GM23338 (cell line): ENCODE measurements at regions not wholly inside any gene's neighbourhood (a gene's known extent, or its start where the extent isn't known, plus 50 kb on each side); places are given as distances from the start of the nearest gene placed in this dataset.

ENCODE experiments used
- ATAC-seq: fragments of 200-7000 bp; cut with Tn5 transposase; 3 replicates; pipeline ENCODE4 v1.9.1; 2020
- DNase-seq: peaks from one replicate; pipeline ENCODE4 v3.0.0-alpha.2; 2015; ENCODE audit warnings: low spot score
- H2AFZ ChIP-seq: fragments of 200-600 bp; sonication (generic); 2 replicates; pipeline ENCODE4 v1.8.0; 2016; ENCODE audit warnings: antibody characterized with exemption, mild to moderate bottlenecking, moderate library complexity
- H3F3A ChIP-seq: fragments of 200-600 bp; sonication (generic); replicated peaks from 2 replicates; pipeline ENCODE4 v1.8.0; 2017; ENCODE audit warnings: antibody characterized with exemption, mixed run types, low read depth
- H3K27ac ChIP-seq: fragments of 200-600 bp; sonication (generic); 2 replicates; pipeline ENCODE4 v1.6.1; 2016; ENCODE audit warnings: low read depth
- H3K27me3 ChIP-seq: fragments of 200-600 bp; sonication (generic); 2 replicates; pipeline ENCODE4 v1.8.0; 2016; ENCODE audit warnings: mild to moderate bottlenecking, mixed run types, moderate library complexity; ENCODE audit not compliant: insufficient read depth
- H3K36me3 ChIP-seq: fragments of 200-600 bp; sonication (generic); 2 replicates; pipeline ENCODE4 v1.8.0; 2016; ENCODE audit warnings: mild to moderate bottlenecking; ENCODE audit not compliant: insufficient read depth
- H3K4me1 ChIP-seq: fragments of 200-600 bp; sonication (generic); 2 replicates; pipeline ENCODE4 v1.8.0; 2016; ENCODE audit warnings: mild to moderate bottlenecking, moderate library complexity; ENCODE audit not compliant: insufficient read depth
- H3K4me2 ChIP-seq: fragments of 200-600 bp; sonication (generic); 2 replicates; pipeline ENCODE4 v1.7.1; 2017; ENCODE audit warnings: mixed run types
- H3K4me3 ChIP-seq: fragments of 200-600 bp; sonication (generic); 2 replicates; pipeline ENCODE4 v1.6.1; 2016; ENCODE audit warnings: mixed run types
- H3K79me2 ChIP-seq: fragments of 200-600 bp; sonication (generic); replicated peaks from 2 replicates; pipeline ENCODE4 v1.8.0; 2017; ENCODE audit warnings: mild to moderate bottlenecking; ENCODE audit not compliant: insufficient read depth
- H3K9me2 ChIP-seq: fragments of 200-600 bp; sonication (generic); 2 replicates; pipeline ENCODE4 v1.8.0; 2017; ENCODE audit not compliant: insufficient read depth
- H4K20me1 ChIP-seq: fragments of 200-600 bp; sonication (generic); replicated peaks from 2 replicates; pipeline ENCODE4 v1.8.0; 2017; ENCODE audit warnings: mild to moderate bottlenecking; ENCODE audit not compliant: insufficient read depth
- H3K27ac Mint-ChIP-seq: 2 replicates; pipeline ENCODE4 v1.8.0; 2020; ENCODE audit warnings: inconsistent platforms, mild to moderate bottlenecking, moderate library complexity, mixed read lengths
- H3K27me3 Mint-ChIP-seq: 3 replicates; pipeline ENCODE4 v1.8.0; 2022; ENCODE audit warnings: low read depth, mild to moderate bottlenecking, moderate library complexity, mixed read lengths, inconsistent platforms; ENCODE audit not compliant: insufficient read depth, poor library complexity
- H3K36me3 Mint-ChIP-seq: 3 replicates; pipeline ENCODE4 v1.8.0; 2021; ENCODE audit warnings: low read depth, mild to moderate bottlenecking, inconsistent platforms, moderate library complexity, mixed read lengths
- H3K4me1 Mint-ChIP-seq: 3 replicates; pipeline ENCODE4 v1.8.0; 2020; ENCODE audit warnings: mild to moderate bottlenecking, inconsistent platforms, mixed read lengths
- H3K4me3 Mint-ChIP-seq: 3 replicates; pipeline ENCODE4 v1.8.0; 2021; ENCODE audit warnings: moderate library complexity, mild to moderate bottlenecking, inconsistent platforms, mixed read lengths
- H3K9me3 Mint-ChIP-seq: 3 replicates; pipeline ENCODE4 v1.8.0; 2020; ENCODE audit warnings: moderate library complexity, mild to moderate bottlenecking, inconsistent platforms, mixed read lengths
- CTCF ChIP-seq, 2 experiments: fragments of 200-600 bp in 1 of 2; sonication (generic) in 1 of 2; conservative IDR thresholded peaks; 2 replicates each; pipeline versions ENCODE4 v1.5.1 to v1.6.1; 2016 to 2017; ENCODE audit warnings: antibody characterized with exemption in 2 of 2, low read depth in 2 of 2, mild to moderate bottlenecking in 2 of 2, moderate library complexity in 1 of 2
- EZH2 ChIP-seq: fragments of 200-600 bp; sonication (generic); IDR thresholded peaks from one replicate; pipeline ENCODE4 v1.8.0; 2017; ENCODE audit warnings: antibody characterized with exemption, mild to moderate bottlenecking, low read depth; ENCODE audit not compliant: unreplicated experiment
- JUNB ChIP-seq: IDR thresholded peaks from one replicate; pipeline ENCODE4 v1.6.1; 2016; ENCODE audit warnings: antibody characterized with exemption; ENCODE audit not compliant: unreplicated experiment
- REST ChIP-seq: IDR thresholded peaks from one replicate; pipeline ENCODE4 v1.6.1; 2018; ENCODE audit warnings: antibody characterized with exemption; ENCODE audit not compliant: unreplicated experiment
- ZNF462 ChIP-seq: fragments of 250-450 bp; sonication (Bioruptor Pico); IDR thresholded peaks from 2 replicates; pipeline ENCODE4 v1.5.0; 2020; ENCODE audit warnings: mild to moderate bottlenecking, moderate library complexity

GRCh38 chr10:4633186-4633585 is 192.8 kb upstream of the AKR1E2 start:
- H3K4me1 ChIP-seq = no peaks in the 10 kb centered on the region
- Mint-ChIP-seq H3K27ac (no peak overlapping the region; the same call in 1 of the 2 replicates), H3K4me3 (no peak overlapping the region), H3K36me3 (no peaks in the 10 kb centered on the region), H3K27me3 (peaks cover 3% of the 10 kb centered on the region), H3K9me3 (no peaks in the 10 kb centered on the region), H3K4me1 (peaks cover 13% of the 10 kb centered on the region; the same call in 2 of the 3 replicates)
- H3K36me3 ChIP-seq = no peaks in the 10 kb centered on the region
- peak overlapping the region; percentile 96; the same call in 1 of the 2 replicates for H2AFZ ChIP-seq
- peaks cover 22% of the 10 kb centered on the region; the same call in 1 of the 2 replicates for H3K9me2 ChIP-seq
- H3K27me3 ChIP-seq = no peaks in the 10 kb centered on the region
- no peak overlapping the region for H3K4me2 ChIP-seq
- ATAC-seq (no peak), DNase-seq (no peak)
- no peaks in the 10 kb centered on the region for H4K20me1 ChIP-seq
- H3K4me3 ChIP-seq = no peak overlapping the region
- H3K27ac ChIP-seq = no peak overlapping the region
- TF ChIP-seq CTCF (conservative IDR thresholded peaks at IDR 0.05; ENCODE audit: low read depth in 2 of 2) = no peak
- no peaks in the 10 kb centered on the region for H3F3A ChIP-seq
- H3K79me2 ChIP-seq = no peaks in the 10 kb centered on the region

- peaks cover 3% of the 10 kb centered on the region for H3K27me3 Mint-ChIP-seq
- no peaks in the 10 kb centered on the region for H4K20me1 ChIP-seq
- H3K9me3 Mint-ChIP-seq = peaks cover under 1% of the 10 kb centered on the region; the same call in 1 of the 3 replicates
- H3K27ac Mint-ChIP-seq = no peak overlapping the region
- no peaks in the 10 kb centered on the region for H3K36me3 Mint-ChIP-seq
- TF ChIP-seq JUNB (no peak), ZNF462 (no peak), EZH2 (no peak), REST (no peak)
- DNase-seq = no peak
- peak; percentile 50 for ATAC-seq
- no peaks in the 10 kb centered on the region for H3K36me3 ChIP-seq
- H3K4me3 Mint-ChIP-seq = no peak overlapping the region
- H3K79me2 ChIP-seq = no peaks in the 10 kb centered on the region
- H3K4me1 ChIP-seq = no peaks in the 10 kb centered on the region
- peaks cover 26% of the 10 kb centered on the region; the same call in 1 of the 2 replicates for H3K9me2 ChIP-seq
- H3K27ac ChIP-seq = no peak overlapping the region
- H3K4me1 Mint-ChIP-seq = peaks cover 13% of the 10 kb centered on the region; the same call in 2 of the 3 replicates
- no peaks in the 10 kb centered on the region for H3F3A ChIP-seq
- H3K4me2 ChIP-seq = no peak overlapping the region
- H3K4me3 ChIP-seq = no peak overlapping the region
- H3K27me3 ChIP-seq = no peaks in the 10 kb centered on the region
- peak overlapping the region; percentile 96; the same call in 1 of the 2 replicates for H2AFZ ChIP-seq
Measured at GRCh38 chr10:4632757-4633156, 193.2 kb upstream of the AKR1E2 start.
